ENCODE measurements at regions not wholly inside any gene's neighbourhood (a gene's known extent, or its start where the extent isn't known, plus 50 kb on each side); places are given as distances from the start of the nearest gene placed in this dataset.

DNA sequence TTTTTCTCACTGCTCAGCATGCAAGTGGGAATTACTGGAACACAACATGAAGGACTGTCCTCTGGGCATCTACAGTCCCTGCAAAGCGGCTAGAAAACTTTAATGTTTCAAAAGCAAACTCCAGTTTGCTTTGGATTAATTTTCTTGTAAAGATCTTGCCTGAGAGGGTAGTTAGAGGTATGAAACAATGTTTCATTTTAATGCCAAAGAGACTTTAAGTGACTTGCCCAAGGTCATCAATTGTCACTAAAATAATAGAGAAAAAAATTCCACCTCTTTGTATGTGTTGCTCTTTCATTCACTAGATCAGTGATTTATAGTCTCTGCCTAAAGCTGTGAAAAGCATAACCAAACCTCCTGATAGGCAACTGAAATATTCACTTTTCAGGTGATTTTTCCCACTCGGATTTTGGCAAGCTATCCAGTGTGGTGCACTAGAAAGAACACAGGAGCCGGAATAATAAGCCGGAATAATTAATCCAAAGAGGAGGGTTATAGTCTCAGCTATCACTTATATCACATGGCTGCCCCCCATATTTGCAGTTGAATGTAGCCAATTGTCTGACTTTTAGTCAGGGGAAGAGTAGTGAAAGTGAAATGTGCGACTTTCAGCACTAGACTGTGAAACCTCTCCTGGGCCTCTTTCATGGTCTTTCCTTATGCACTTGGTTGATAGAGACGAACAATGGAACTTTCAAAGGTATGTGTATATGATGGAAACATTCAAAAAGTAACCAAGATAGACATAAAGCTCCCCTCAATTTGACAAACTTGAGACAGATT, 107.7 kb downstream of the SLC6A15 start:
- Histone ChIP-seq H2BK120ac (ENCODE audit: low read depth, low read length) (no peak overlapping the region), H2AFZ (replicated peaks; ENCODE audit: low read length, poor library complexity) (no peak overlapping the region), H3K4ac (ENCODE audit: low read depth, low read length) (no peak overlapping the region), H3K4me2 (ENCODE audit: low read depth, low read length) (no peak overlapping the region), H3K23ac (ENCODE audit: low read depth, low read length) (no peak overlapping the region), H2BK20ac (ENCODE audit: low read depth, low read length) (no peak overlapping the region), H3K9ac (ENCODE audit: low read depth, low read length) (no peak overlapping the region), H3K9me3 (ENCODE audit: control insufficient read depth, insufficient read depth, low read length) (no peaks in the 10 kb centered on the region), H4K8ac (ENCODE audit: low read depth in 2 of 2, low read length in 2 of 2) (no peak overlapping the region), H2BK5ac (ENCODE audit: low read depth, low read length, poor library complexity, severe bottlenecking) (no peak overlapping the region), H3K4me1 (ENCODE audit: control insufficient read depth, insufficient read depth, low read length) (no peaks in the 10 kb centered on the region), H4K5ac (ENCODE audit: low read depth, low read length) (no peak overlapping the region), H3K27ac (ENCODE audit: insufficient read depth, low read length) (no peak overlapping the region), H2AK5ac (ENCODE audit: low read depth, low read length) (no peak overlapping the region), H3K4me3 (ENCODE audit: insufficient read depth, low read depth, low read length) (no peak overlapping the region), H4K91ac (ENCODE audit: insufficient read depth, low read depth, low read length) (no peak overlapping the region), H4K20me1 (ENCODE audit: insufficient read depth, low read length) (no peaks in the 10 kb centered on the region), H3K14ac (replicated peaks; ENCODE audit: low read depth, low read length) (no peak overlapping the region), H2BK15ac (ENCODE audit: low read depth, low read length) (no peak overlapping the region), H2AK9ac (replicated peaks; ENCODE audit: low read depth, low read length, poor library complexity) (no peak overlapping the region), H3K79me1 (ENCODE audit: low read depth in 1 of 2, low read length in 2 of 2) (no peaks in the 10 kb centered on the region), H3K18ac (ENCODE audit: low read depth, low read length) (no peak overlapping the region), H3K36me3 (ENCODE audit: control insufficient read depth, insufficient read depth, low read length) (no peaks in the 10 kb centered on the region), H3K9me1 (ENCODE audit: insufficient read depth, low read length) (no peaks in the 10 kb centered on the region), H3K27me3 (ENCODE audit: control insufficient read depth, insufficient read depth, low read length) (no peaks in the 10 kb centered on the region), H3K56ac (ENCODE audit: extremely low read depth, insufficient read depth, low read length) (no peak overlapping the region)
- ChIA-PET CTCF (no interaction called here), POLR2A (ENCODE audit: unreplicated experiment) (no interaction called here)
- DNase-seq (no peak), ATAC-seq (ENCODE audit: low read depth) (no peak)
- no peak for TF ChIP-seq MAZ (IDR thresholded peaks at IDR 0.05; ENCODE audit: borderline replicate concordance, low read depth, low read length)
- TF ChIP-seq CEBPB (IDR thresholded peaks at IDR 0.05; ENCODE audit: low read depth, low read length): no peak
- TF ChIP-seq FOS (IDR thresholded peaks at IDR 0.05; ENCODE audit: low read depth, low read length): no peak
- TF ChIP-seq NFE2L2 (IDR thresholded peaks at IDR 0.05; ENCODE audit: low read depth, low read length): no peak
- TF ChIP-seq, protein P1, sequence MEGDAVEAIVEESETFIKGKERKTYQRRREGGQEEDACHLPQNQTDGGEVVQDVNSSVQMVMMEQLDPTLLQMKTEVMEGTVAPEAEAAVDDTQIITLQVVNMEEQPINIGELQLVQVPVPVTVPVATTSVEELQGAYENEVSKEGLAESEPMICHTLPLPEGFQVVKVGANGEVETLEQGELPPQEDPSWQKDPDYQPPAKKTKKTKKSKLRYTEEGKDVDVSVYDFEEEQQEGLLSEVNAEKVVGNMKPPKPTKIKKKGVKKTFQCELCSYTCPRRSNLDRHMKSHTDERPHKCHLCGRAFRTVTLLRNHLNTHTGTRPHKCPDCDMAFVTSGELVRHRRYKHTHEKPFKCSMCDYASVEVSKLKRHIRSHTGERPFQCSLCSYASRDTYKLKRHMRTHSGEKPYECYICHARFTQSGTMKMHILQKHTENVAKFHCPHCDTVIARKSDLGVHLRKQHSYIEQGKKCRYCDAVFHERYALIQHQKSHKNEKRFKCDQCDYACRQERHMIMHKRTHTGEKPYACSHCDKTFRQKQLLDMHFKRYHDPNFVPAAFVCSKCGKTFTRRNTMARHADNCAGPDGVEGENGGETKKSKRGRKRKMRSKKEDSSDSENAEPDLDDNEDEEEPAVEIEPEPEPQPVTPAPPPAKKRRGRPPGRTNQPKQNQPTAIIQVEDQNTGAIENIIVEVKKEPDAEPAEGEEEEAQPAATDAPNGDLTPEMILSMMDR (conservative IDR thresholded peaks at IDR 0.05; ENCODE audit: low read depth, low read length): no peak
- no peak for TF ChIP-seq CHD1 (IDR thresholded peaks at IDR 0.05; ENCODE audit: low read depth, low read length)
- no peak for TF ChIP-seq POLR2A (IDR thresholded peaks at IDR 0.05; ENCODE audit: low read depth, low read length)
- TF ChIP-seq, protein P2, sequence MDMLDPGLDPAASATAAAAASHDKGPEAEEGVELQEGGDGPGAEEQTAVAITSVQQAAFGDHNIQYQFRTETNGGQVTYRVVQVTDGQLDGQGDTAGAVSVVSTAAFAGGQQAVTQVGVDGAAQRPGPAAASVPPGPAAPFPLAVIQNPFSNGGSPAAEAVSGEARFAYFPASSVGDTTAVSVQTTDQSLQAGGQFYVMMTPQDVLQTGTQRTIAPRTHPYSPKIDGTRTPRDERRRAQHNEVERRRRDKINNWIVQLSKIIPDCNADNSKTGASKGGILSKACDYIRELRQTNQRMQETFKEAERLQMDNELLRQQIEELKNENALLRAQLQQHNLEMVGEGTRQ (IDR thresholded peaks at IDR 0.05; ENCODE audit: low read depth, low read length): no peak
- no peak for TF ChIP-seq BHLHE40 (IDR thresholded peaks at IDR 0.05; ENCODE audit: low read depth, low read length)
- TF ChIP-seq MAFK (IDR thresholded peaks at IDR 0.05; ENCODE audit: low read depth, low read length): no peak
- TF ChIP-seq, protein P3, sequence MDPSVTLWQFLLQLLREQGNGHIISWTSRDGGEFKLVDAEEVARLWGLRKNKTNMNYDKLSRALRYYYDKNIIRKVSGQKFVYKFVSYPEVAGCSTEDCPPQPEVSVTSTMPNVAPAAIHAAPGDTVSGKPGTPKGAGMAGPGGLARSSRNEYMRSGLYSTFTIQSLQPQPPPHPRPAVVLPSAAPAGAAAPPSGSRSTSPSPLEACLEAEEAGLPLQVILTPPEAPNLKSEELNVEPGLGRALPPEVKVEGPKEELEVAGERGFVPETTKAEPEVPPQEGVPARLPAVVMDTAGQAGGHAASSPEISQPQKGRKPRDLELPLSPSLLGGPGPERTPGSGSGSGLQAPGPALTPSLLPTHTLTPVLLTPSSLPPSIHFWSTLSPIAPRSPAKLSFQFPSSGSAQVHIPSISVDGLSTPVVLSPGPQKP (IDR thresholded peaks at IDR 0.05; ENCODE audit: borderline replicate concordance, low read depth, low read length): no peak
- TF ChIP-seq RAD21 (IDR thresholded peaks at IDR 0.05; ENCODE audit: low read length): no peak
- no peak for TF ChIP-seq RFX5 (IDR thresholded peaks at IDR 0.05; ENCODE audit: low read depth, low read length)
- dilution Hi-C loops (cut with HindIII; ENCODE audit: low sequenced_read_pairs, unreplicated experiment): no loop called here
- intact Hi-C loops (cut with micrococcal nuclease): no loop called here
- WGBS, 2 experiments (ENCODE audit: extremely low coverage in 2 of 2, insufficient read length in 1 of 2): no CpG with 5 or more reads among the region's 6 CpGs
- in situ Hi-C loops (cut with MboI; ENCODE audit: low sequenced_read_pairs): no loop called here
- BruUV-seq (replicated peaks): no TSS peak

Data from IMR-90 (cell line).